ENCODE measurements at regions not wholly inside any gene's neighbourhood (a gene's known extent, or its start where the extent isn't known, plus 50 kb on each side); places are given as distances from the start of the nearest gene placed in this dataset.

GRCh38 chr1:232876506-232877364 lies 71.5 kb downstream of the MAP10 start:
- TF ChIP-seq MAX (IDR thresholded peaks at IDR 0.05): no peak
- no peak for TF ChIP-seq USF1 (IDR thresholded peaks at IDR 0.05)
- no peak for TF ChIP-seq ZBTB7A (IDR thresholded peaks at IDR 0.05; ENCODE audit: low read depth)
- no peak for TF ChIP-seq TCF12 (IDR thresholded peaks at IDR 0.05; ENCODE audit: low read depth)
- TF ChIP-seq CREB1 (IDR thresholded peaks at IDR 0.05; ENCODE audit: low read depth): no peak
- TF ChIP-seq NFIC (IDR thresholded peaks at IDR 0.05): no peak

GRCh38 chr1:232877365-232878028 lies 72.3 kb downstream of the MAP10 start:
- TF ChIP-seq FOXM1 (IDR thresholded peaks at IDR 0.05; ENCODE audit: borderline replicate concordance, low read depth) (no peak), TCF12 (IDR thresholded peaks at IDR 0.05; ENCODE audit: low read depth) (no peak), NFIC (IDR thresholded peaks at IDR 0.05) (no peak), RAD21 (IDR thresholded peaks at IDR 0.05; ENCODE audit: low read depth) (no peak), EGR1 (IDR thresholded peaks at IDR 0.05) (no peak), CREB1 (IDR thresholded peaks at IDR 0.05; ENCODE audit: low read depth) (no peak), TEAD4 (IDR thresholded peaks at IDR 0.05) (no peak), YY1 (IDR thresholded peaks at IDR 0.05; ENCODE audit: low read depth) (no peak), EP300 (IDR thresholded peaks at IDR 0.05; ENCODE audit: borderline replicate concordance) (no peak), ZBTB7A (IDR thresholded peaks at IDR 0.05; ENCODE audit: low read depth) (no peak), MAX (IDR thresholded peaks at IDR 0.05) (no peak), CEBPB (IDR thresholded peaks at IDR 0.05) (no peak), USF1 (IDR thresholded peaks at IDR 0.05) (no peak), REST (IDR thresholded peaks at IDR 0.05; ENCODE audit: low read depth) (no peak), TAF1 (IDR thresholded peaks at IDR 0.05; ENCODE audit: low read depth) (no peak)

- TF ChIP-seq YY1 (IDR thresholded peaks at IDR 0.05; ENCODE audit: low read depth): no peak
- no peak for TF ChIP-seq ZBTB7A (IDR thresholded peaks at IDR 0.05; ENCODE audit: low read depth)
- TF ChIP-seq USF1 (IDR thresholded peaks at IDR 0.05): no peak
- TF ChIP-seq TEAD4 (IDR thresholded peaks at IDR 0.05): no peak
- no peak for TF ChIP-seq TAF1 (IDR thresholded peaks at IDR 0.05; ENCODE audit: low read depth)
- no peak for TF ChIP-seq RAD21 (IDR thresholded peaks at IDR 0.05; ENCODE audit: low read depth)
- no peak for TF ChIP-seq FOXM1 (IDR thresholded peaks at IDR 0.05; ENCODE audit: borderline replicate concordance, low read depth)
- TF ChIP-seq MAX (IDR thresholded peaks at IDR 0.05): no peak
- no peak for TF ChIP-seq REST (IDR thresholded peaks at IDR 0.05; ENCODE audit: low read depth)
- no peak for TF ChIP-seq CREB1 (IDR thresholded peaks at IDR 0.05; ENCODE audit: low read depth)
- TF ChIP-seq TCF12 (IDR thresholded peaks at IDR 0.05; ENCODE audit: low read depth): no peak
- no peak for TF ChIP-seq NFIC (IDR thresholded peaks at IDR 0.05)
- no peak for TF ChIP-seq CEBPB (IDR thresholded peaks at IDR 0.05)
- no peak for TF ChIP-seq EP300 (IDR thresholded peaks at IDR 0.05; ENCODE audit: borderline replicate concordance)
- no peak for TF ChIP-seq EGR1 (IDR thresholded peaks at IDR 0.05)
Measured at GRCh38 chr1:232878086-232878485, 72.3 kb upstream of the NTPCR start.

GRCh38 chr1:232880354-232880753 lies 70.1 kb upstream of the NTPCR start:
- TF ChIP-seq RAD21 (IDR thresholded peaks at IDR 0.05; ENCODE audit: low read depth): peak; percentile 20; the same call in 1 of the 2 replicates
- TF ChIP-seq EP300 (IDR thresholded peaks at IDR 0.05; ENCODE audit: borderline replicate concordance): no peak
